Amniotic epithelial cell (primary cell): ENCODE measurements at regions not wholly inside any gene's neighbourhood (a gene's known extent, or its start where the extent isn't known, plus 50 kb on each side); places are given as distances from the start of the nearest gene placed in this dataset.

Experiments
- DNase-seq: peaks from one replicate; pipeline ENCODE4 v3.0.0-alpha.2; 2010; ENCODE audit warnings: low read depth

DNA sequence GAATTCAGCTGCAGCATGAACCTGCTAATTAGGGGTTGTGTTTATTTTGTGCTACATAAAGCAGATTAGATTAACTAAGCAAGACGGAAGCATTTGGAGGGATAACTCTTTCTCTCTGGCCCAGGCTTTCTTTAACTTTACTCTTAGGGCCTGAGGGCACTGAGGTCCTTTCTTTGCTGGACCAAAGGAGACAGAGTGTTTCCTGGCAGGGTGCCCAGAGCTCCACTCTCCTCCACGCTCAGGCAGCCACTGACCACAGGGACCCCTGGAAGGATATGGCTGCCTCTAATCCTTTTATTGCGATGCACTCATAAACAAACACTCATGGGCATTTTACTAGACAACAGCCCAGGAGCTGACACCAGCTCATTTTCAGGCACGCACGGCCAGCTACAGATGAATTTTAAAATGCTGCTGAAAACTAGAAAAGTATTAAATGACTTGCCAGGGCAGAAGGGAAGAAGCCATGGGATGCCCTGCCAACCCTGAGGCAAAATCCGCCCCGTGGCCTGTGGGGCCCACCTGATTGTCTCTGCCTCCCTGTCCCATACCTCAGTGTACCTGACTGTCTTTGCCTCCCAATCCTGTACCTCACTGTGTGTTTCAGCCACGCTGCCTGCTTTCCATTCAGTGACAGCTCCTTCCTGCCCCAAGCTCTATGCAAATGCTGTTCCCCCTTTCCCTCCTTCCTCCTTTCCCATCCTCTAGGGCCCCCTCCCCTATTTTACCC lies 192.6 kb upstream of the NAV2 start:
- DNase-seq = peak; percentile 7

DNA sequence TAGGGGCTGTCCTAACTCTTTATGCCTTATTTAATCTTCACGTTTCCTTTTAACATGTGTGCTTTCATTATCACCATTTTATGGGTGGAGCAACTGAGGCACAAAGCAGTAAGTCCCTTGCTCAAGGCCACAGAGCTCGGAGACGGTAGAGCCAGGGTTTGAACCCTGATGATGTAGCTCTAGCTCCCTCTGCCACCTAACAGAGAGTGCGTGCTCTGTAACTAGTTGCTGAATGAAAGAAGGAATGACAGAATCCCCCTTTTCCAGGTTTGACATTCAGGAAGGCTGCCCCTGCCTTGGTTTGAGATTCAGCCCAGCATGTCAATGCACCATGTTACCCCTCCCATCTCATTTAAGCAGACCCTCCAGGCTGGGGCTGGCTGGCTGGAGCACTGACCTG lies 193.3 kb upstream of the NAV2 start:
- no peak for DNase-seq

DNA sequence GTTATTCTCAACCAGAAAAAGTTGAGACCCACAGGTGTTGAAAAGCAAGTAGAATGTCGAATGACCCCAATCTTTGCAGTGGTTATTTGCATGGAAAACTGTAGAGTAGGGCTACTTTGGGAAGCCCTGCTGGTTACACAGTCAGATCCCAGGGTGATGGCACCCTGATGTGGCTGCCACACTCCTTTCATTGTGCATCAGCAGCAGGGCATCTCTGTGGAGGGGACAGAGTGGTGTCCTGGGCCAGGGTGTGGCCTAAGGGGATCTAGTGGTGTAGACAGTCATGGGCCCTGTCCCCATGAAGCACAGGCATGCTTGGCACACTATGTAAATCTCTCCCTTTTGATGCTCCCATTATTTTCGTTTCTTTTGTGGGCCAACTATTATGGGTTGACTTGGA lies 199.4 kb upstream of the NAV2 start:
- no peak for DNase-seq

DNA sequence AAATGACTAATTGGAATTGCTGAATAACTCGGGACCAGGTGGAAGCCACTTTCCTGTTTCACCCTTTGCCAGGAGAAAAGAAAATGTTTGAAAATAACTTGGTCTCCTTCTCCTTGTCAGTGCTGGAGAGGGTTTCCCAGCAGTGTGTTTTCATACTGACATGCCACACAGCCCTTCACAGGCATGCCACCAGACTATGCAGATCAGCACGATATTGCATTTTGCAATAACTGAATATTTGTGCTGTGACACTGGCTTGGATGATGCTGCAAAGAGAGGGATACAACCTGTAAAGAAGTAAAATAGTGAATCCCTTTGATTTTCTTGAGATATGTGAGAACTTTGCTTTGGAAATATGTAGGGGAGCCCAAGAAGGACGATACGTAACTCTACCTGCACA lies 200.0 kb upstream of the NAV2 start:
- no peak for DNase-seq

DNA sequence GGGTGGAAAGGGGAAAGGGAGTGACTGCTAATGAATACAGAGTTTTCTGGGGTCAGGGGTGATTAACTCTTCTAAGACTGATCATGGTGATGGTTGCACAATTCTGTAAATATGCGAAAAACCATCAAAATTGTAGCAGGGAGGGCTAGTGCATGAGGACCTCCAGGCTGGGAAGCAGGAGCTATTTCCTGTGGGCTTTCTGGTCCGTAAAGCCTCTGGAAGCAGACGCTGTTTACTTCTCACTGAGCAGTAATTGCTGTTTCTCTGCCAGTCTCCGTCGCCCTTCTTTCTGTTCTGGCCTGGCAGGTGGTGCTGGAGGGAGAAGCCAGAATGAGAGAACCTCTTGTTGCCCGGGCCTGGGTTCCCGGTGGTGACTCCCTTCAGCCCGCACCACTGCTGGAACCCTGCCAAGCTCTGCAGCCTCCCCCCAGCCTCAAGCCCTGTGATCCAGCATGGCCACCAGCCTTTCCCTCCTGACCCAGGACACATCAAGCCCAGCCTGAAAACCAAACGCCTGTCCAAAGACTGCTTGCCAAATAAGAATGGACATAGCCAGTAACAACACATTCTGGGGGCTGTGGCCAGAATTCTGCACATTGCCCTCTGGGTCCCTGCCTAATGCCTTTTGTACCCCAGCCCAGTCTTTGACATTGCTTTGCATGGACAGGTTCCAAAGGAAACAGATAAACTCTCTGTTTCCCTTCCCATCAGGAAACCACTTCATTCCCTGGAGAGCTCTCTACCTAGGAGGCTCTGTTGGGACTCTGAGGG lies 201.0 kb upstream of the NAV2 start:
- DNase-seq = peak; percentile 25

DNA sequence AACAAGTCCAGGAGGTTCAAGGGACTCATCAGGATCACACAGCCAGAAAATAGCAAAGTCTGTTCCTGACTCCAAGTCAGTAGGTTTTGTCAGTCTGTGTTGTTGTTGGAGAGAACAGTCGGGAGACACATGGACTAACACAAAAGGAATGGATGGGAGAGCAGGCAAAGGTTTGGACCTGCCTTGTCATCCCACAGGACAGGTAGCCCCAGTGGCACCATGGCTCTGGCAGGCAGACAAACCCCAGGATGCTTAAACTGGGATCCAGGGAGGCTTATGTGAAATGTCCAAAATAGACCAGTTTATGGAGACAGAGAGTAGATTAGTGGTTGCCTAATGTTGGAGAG lies 201.6 kb upstream of the NAV2 start:
- no peak for DNase-seq

DNA sequence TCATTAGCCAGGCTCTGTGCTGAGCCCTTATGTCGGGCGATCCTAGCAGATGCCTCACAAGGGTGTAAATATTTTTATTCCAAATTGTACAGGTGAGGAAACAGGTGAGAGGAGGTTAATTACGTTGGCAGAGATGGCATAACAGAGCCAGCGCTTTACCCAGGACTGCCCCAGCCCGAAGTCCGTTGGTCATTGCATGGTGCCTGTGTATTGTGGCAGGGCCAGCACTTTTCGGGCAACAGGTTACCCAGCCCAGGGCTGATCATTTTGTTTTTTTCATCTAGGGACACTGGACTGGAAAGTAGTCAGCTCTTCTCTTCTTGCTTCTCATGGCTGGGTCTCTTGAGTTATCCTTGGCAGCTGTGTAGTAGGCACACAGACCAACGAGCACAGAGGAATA lies 202.2 kb upstream of the NAV2 start:
- no peak for DNase-seq

DNA sequence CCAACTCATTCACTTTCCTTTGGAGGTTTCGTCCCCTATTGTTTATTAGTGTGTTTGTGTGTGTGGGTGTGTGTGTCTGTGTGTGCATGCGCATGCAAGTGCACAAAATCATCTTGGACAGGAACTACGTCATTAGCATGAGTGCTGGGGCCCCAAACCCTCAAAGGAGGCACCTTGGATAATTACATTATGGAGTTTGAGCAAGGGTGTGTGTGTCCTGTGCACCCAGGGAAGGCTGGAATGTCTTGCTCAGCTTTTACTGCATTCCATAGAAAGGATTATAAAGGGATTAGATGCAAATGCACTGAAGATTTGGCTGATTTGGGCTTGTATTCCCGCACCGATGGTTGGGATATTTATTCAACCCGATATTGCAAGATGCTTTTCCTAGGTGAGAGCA lies 203.4 kb upstream of the NAV2 start:
- no peak for DNase-seq

DNA sequence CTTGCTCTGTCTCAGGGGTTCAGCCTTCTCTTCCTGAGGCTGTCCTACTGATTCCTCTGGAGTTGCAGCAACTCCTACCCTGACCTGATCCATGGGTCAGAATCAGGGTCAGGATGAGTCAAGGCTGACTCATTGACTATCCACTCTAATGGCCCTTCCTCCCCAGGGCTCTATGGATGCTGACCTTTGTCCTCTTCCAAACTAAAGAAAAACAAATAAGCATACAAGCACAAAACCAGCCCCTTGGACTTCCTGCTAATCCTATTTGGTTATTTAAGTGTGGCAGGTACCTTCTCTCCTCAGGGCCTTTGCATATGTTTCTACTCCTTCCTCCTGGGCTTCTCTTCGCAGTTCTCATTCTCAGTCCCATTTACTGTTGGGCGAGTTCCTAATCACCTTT lies 204.5 kb upstream of the NAV2 start:
- DNase-seq = peak; percentile 15

DNA sequence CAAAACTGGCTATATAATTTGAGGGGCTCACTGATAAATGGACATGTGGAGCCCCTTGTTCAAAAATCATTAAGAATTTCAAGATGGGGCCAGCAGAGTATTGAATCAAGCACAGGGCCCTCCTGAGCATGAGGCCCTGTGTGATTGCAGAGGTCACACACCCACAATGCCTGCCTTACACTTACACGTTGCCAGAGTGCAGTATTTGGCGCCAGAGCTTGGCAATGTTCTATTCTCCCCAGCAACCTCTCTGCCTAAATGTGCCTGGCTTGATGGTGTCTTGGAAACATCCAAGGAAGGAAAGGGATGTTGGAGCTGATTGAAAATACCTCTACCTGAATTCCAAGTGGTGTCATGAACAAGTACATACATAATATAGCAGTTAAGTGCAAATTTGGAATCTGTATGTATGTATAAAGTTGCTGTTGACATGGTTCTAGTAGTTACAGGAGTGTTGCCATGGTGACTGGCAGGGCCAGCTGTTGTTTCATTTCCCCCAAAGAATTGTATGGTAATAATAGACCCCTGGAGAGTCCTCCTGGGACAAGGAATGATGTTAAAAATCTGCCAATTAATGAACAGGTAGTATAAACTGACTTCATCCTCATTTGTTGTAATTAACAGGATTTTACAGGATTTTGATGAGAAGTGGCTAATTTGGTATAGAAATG lies 205.7 kb upstream of the NAV2 start:
- no peak for DNase-seq

DNA sequence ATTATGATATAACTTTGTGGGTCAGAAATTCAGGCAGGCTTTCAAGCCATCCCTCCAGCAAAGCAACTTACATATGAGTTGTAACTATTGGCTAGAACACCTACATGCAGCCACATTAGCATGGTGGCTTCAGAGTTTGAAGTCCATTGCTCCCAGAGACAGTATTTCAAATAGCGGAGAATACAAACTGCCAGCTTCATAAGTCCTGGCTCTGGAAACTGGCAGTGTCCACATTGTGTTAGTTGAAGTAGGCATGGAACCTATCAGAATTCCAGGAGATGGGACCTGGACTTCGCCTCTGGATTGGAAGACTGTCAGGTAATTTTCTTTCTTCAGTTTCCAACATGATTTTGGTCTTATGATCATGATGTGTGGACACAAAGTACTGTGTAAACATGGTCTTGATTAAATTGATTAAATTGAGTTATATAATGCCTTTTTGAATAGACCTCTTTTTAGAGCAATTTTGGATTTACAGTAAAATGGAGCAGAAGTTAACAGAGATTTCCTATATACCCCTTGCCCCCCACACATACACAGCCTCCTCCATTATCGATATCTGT lies 209.9 kb upstream of the NAV2 start:
- no peak for DNase-seq

DNA sequence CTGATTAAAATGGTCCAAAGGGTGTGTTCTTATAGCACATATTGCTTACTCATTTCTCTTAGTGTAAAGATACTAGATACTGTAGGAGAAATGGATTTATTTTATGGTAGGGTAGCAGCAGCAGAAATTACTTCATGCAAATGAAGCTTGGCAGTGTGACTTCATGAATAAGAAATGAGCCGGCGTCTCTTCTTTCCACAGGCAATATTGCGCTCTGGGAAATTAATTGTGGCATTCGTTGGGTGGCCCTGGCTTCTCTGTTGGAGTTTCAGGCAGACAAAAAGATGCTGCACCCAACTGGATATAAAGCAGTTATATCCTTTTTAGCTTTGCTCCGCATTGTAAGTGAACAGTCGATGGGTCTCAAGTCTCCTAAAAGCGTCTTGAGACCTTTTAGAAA lies 211.0 kb upstream of the NAV2 start:
- DNase-seq = no peak

DNA sequence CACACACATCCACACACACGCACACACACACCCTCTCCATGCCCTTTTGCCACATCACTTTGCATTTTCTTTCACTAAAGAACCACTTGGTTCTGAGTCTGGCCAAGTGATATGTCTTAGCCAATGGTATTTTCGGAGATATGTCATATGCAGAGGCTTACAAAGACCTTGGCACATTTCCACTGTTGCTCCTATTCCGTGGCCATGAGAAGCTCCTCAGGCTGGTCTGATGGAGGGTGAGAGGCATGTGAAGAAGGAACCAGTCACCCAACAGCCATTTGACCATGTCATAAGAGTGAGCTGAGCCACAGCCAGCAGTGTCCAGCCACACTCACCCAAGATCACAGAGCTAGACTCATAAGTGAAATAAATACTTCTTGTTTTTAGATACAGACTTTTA lies 212.6 kb upstream of the NAV2 start:
- peak; percentile 74 for DNase-seq

DNA sequence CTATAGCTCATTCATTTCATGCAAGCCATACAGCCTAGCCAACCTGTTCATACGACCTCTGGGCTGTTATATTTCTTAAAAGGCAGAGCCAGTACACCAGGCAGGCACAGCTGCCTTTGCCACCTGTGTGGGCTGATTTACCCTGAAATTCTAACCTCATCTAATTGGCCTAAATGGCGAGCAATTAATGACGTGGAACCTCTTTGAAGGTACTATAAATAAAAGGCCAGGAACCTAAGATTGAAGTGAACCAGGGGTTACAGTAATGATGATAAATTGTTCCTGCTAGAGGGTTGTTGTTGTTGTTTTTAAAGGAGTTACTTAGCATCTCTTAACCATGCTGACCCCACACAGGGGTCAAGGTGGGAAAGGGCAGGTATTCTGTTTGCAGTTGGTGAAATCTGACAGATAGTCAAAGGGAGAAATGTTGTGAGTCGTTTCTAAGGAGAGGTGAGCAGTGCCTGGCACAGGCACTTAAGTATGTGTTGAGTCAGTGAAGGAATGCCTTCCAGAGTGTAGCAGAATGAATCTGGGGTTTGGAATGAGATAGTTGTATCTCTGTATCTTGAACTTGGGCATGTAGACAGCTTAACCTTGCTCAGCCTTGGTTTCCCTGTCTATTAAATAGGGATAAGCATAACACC lies 213.5 kb upstream of the NAV2 start:
- peak; percentile 93 for DNase-seq

DNA sequence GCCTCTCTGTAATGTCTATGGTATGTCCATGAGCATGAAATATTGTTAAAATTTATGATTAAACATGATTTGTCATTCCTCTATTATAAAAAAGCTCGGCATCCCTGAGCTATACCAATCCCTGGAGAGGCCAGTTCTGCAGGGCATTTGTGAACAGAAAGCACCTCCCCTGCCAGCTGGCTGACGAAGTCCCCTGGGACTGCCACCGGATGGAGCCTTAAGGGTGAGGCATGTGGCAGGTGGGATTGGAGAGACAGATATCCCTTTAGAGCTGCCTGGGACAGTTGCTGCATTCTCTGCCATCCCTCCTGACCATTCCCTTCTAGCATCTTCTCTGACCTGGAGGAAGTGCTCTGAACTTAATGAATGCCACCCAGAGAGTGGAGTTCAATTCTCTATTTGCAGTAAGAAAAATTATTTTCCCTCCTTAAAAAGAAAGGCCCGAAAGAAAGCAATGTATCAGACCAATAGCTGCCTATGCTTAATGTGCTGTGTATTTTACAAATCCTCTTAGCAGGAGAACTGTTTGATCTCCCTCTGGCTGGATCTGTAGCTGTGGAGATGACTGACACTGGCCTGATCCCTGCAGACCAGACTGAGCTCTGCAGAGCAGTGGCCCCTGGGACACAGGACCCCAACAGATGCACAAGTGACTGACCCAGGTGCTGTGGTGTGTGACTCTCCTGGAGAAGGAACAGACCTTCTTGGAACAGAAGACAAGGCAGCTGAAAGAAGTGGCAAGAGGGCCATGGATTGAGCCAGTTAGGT lies 219.0 kb upstream of the NAV2 start:
- DNase-seq = no peak

DNA sequence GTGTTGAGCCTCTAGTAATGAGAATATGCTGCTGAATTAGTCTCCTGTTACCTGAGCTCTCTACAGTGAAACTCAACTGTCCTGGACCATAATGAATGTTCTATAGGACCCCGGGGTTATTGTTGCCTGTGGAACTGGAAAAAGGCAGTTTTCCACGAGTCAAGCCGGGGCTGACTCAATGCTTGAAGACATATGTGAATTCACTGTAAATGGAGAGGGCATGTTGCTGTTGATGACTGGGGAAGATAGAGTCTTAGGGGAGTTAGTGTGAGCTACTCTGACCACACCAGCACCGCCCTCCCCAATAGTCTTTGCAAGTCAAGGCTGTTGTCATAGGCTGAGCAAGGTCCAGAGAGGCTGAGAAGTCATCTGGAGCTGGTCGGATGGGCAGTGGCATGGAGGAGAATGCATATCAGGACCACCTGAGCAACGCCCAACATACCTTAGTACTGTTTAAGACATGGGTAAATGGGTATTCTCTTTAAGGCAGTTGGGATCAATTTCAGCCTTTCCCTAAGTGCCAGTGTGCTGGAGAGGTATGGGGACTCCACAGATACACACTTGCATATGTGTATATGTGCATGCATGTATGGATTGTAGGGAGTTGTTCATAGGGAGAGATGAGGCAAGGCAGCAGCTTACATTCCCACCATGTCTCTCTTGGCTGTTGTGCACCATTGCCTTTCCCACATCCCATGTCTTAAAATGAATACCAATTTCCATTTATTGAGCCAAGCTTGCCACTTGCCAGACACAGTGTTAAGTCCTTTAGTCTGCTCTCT lies 230.1 kb upstream of the NAV2 start:
- DNase-seq = no peak

DNA sequence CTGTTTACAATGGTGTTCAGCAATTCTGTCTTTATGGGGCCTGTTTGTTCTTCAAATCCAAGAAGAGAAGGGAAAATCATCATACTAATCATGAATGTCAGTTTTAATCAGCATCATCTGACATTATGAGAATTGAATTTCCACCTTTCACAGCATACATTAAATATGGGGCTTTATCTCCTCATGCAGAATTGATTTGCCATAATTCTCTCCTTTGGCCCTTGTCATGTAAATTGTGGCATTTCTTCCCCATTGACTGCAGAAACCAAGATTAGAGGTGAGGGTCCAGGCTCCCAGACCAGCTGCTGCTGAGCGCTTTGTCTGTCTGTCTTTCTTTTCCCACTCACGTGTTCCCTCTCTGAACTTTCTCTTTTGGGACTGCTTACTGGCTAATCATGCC lies 232.1 kb upstream of the NAV2 start:
- no peak for DNase-seq

DNA sequence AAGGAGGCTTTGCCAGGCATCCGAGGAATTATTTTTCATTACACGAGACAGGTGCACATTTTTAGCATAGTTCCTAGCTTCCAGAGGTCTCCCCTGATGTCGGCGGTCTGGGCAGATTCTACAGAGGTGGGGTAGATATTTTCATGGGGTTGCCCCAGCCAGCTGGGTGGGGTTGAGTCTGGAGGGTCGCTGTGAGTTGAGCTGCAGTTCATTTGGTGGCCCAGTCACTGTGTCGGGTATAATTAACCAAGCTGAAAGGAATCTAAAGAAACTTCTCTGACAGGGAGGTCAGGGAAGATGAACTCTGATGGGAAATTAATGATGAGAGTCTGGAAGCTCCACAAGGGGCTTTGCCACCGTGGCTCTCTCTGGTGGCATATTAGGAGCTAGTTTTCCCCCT lies 233.7 kb upstream of the NAV2 start:
- no peak for DNase-seq

DNA sequence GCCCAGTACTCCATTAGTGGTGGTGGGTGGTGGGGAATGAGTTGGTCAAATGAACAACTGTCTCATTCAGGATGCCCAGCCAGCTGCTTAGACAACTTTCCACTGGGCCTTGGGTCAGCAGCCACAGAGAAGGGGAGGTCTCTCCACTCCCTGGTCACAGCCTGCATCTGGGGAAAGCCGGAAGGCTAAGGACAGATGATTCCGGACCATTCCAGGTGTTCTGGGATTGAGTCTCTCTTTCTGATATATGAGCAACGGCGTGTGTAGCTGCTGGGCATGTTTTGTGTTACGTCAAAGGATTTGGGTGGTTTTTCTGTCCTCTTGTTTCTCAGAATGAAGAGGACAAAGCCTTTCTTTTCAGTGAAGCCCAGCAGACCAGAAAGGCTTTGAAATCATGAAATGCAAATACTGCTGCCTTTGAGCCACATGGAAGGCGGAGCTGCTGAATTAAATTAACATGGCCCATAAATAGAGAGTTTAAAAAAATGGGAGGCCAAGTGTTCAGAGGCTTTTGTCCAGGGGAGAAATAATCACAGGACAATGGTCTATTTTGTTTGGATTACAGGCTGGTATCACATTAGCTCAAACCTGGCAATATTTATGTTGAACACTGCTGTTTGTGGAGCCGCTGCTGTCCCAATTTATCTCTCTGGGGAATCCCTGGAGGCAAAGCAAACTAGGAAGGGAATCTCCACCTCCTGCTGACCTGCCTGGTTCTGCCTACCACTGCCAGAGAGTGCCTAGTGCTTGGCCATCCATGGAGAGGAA lies 234.4 kb upstream of the E2F8 start:
- no peak for DNase-seq

DNA sequence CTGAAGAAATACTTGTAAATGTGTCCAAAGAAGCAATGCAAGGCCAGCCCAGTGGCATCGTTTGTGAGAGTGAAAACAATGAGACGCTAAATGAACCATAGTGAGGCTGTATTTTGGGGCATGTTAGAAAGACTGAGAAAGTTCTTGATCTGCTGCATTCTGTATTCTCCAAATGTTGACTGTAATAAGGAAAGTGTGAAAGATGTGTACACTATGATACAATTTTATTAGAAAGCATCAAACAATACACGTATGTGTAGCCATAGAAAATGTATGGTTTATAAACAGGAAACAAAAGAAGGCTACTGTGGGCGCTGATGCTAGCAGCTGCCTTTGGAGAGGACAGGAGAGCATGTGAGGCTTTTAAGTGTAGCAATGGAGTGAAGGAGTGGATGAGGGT lies 233.5 kb upstream of the E2F8 start:
- no peak for DNase-seq
